LNCAP (cell line): ENCODE measurements at regions not wholly inside any gene's neighbourhood (a gene's known extent, or its start where the extent isn't known, plus 50 kb on each side); places are given as distances from the start of the nearest gene placed in this dataset.

ENCODE experiments used
- CTCF ChIP-seq: fragments of 450-650 bp; IDR thresholded peaks from 2 replicates; pipeline ENCODE4 v1.5.1; 2017; ENCODE audit warnings: mild to moderate bottlenecking

- TF ChIP-seq CTCF, result no peak
Measured at GRCh38 chr17:36723459-36724025, 122.2 kb downstream of the MRM1 start.

- TF ChIP-seq CTCF, result no peak
Measured at GRCh38 chr17:36726199-36726598, 124.8 kb downstream of the MRM1 start.

- no peak for TF ChIP-seq CTCF
Measured at GRCh38 chr17:36727052-36727451, 125.7 kb downstream of the MRM1 start.

- no peak for TF ChIP-seq CTCF
Measured at GRCh38 chr17:36727577-36727976, 126.2 kb downstream of the MRM1 start.

- no peak for TF ChIP-seq CTCF
Measured at GRCh38 chr17:36728030-36728991, 126.9 kb downstream of the MRM1 start.

GRCh38 chr17:36730095-36730808 is 128.9 kb downstream of the MRM1 start:
- no peak for TF ChIP-seq CTCF

- no peak for TF ChIP-seq CTCF
Measured at GRCh38 chr17:36730857-36731490, 129.6 kb downstream of the MRM1 start.
